Natural killer cell treated with Interleukin-12 subunit alpha and Interleukin-12 subunit beta and Interleukin-15 and Interleukin-18, amount 100 ng/mL, for 72 hours (primary cell): ENCODE measurements at regions not wholly inside any gene's neighbourhood (a gene's known extent, or its start where the extent isn't known, plus 50 kb on each side); places are given as distances from the start of the nearest gene placed in this dataset.
"Not testable (repeated sequence)": the region's sequence is repeated elsewhere in the genome, so short reads cannot be mapped to it uniquely, and the experiment has no call there.

Experiments
- ATAC-seq, 2 donors: fragments of 150-1000 bp; cut with Tn5 transposase in 1 of 2; sonication (Bioruptor Pico), chemical (Tn5 transposase) in 1 of 2; 2 replicates each; pipeline ENCODE4 v1.10.0; 2021
- DNase-seq: peaks from one replicate; pipeline ENCODE4 v3.0.0; 2022; ENCODE audit warnings: low spot score
- H3K27ac Mint-ChIP-seq, 2 donors: 1 replicate in 1 of 2; 2 replicates in 1 of 2; pipeline ENCODE4 v1.8.0; 2022; ENCODE audit warnings: mixed read lengths in 2 of 2, mild to moderate bottlenecking in 1 of 2, moderate library complexity in 1 of 2
- H3K27me3 Mint-ChIP-seq, 2 donors: 1 replicate in 1 of 2; 2 replicates in 1 of 2; pipeline ENCODE4 v1.8.0; 2022; ENCODE audit warnings: mixed read lengths in 2 of 2
- H3K36me3 Mint-ChIP-seq: one replicate; pipeline ENCODE4 v1.8.0; 2022; ENCODE audit warnings: mixed read lengths
- H3K4me1 Mint-ChIP-seq, 2 donors: 1 replicate in 1 of 2; 2 replicates in 1 of 2; pipeline ENCODE4 v1.8.0; 2022; ENCODE audit warnings: low read depth in 2 of 2, mixed read lengths in 2 of 2, mild to moderate bottlenecking in 1 of 2
- H3K4me3 Mint-ChIP-seq: one replicate; pipeline ENCODE4 v1.8.0; 2022; ENCODE audit warnings: mixed read lengths
- H3K9me3 Mint-ChIP-seq: 2 replicates; pipeline ENCODE4 v1.8.0; 2022; ENCODE audit warnings: mixed read lengths

DNA sequence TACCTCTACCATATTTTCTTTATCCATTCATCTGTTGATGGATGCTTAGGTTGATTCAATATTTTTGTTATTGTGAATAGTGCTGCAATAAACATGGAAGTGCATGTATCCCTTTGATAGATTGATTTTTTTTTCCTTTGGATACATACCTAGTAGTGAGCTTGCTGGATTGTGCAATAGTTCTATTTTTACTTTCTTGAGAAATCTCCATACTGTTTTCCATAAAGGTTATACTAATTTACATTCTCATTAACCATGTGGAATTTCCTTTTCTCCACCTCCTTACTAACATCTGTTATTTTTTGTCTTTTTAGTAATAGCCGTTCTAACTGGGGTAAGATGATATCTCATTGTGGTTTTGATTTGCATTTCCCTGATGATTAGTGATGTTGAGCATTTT lies 124.6 kb upstream of the TOX3 start:
- DNase-seq (no peak), ATAC-seq (no peak)
- Mint-ChIP-seq H3K36me3 (no peaks in the 10 kb centered on the region), H3K9me3 (peaks cover 7% of the 10 kb centered on the region), H3K27ac (no peak overlapping the region), H3K27me3 (no peaks in the 10 kb centered on the region), H3K4me3 (no peak overlapping the region), H3K4me1 (no peaks in the 10 kb centered on the region)

DNA sequence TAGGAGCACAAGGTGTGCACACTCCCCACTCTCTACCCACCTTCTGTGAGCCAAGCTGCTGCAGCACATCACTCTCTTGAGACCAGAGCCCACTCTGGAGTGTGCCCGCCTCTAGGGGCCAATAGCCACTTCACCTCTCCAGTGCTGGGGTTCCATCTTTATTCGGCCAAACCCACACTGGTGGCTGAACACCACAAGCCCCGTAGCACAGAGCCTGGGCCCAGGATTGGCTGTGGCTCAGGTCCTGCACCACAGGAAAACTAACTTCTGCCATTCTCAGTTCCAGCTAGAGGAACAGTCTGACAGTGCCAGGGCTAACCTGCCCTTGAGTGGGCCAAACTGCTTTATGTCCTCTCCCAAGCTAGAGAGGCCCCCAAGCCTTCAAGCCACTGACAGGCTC lies 111.0 kb upstream of the TOX3 start:
- ATAC-seq (no peak), DNase-seq (no peak)
- peaks cover 8% of the 10 kb centered on the region for H3K36me3 Mint-ChIP-seq
- H3K9me3 Mint-ChIP-seq = peaks cover 17% of the 10 kb centered on the region
- no peaks in the 10 kb centered on the region for H3K27me3 Mint-ChIP-seq
- H3K27ac Mint-ChIP-seq = no peak overlapping the region
- no peaks in the 10 kb centered on the region for H3K4me1 Mint-ChIP-seq
- H3K4me3 Mint-ChIP-seq = no peak overlapping the region

DNA sequence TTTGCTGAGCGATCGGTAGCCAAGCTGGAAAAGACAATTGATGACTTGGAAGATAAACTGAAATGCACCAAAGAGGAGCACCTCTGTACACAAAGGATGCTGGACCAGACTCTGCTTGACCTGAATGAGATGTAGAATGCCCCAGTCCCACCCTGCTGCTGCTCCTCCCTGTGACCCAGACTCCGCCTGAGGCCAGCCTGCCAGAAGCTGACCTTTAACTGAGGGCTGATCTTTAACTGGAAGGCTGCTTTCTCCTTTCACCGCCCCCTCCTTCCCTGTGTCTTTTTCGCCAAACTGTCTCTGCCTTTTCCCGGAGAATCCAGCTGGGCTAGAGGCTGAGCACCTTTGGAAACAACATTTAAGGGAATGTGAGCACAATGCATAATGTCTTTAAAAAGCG lies 109.0 kb upstream of the TOX3 start:
- not testable (repeated sequence) for H3K4me1 Mint-ChIP-seq, H3K4me3 Mint-ChIP-seq, H3K27me3 Mint-ChIP-seq, DNase-seq, H3K27ac Mint-ChIP-seq, ATAC-seq, H3K36me3 Mint-ChIP-seq
- peaks cover 19% of the 10 kb centered on the region for H3K9me3 Mint-ChIP-seq

DNA sequence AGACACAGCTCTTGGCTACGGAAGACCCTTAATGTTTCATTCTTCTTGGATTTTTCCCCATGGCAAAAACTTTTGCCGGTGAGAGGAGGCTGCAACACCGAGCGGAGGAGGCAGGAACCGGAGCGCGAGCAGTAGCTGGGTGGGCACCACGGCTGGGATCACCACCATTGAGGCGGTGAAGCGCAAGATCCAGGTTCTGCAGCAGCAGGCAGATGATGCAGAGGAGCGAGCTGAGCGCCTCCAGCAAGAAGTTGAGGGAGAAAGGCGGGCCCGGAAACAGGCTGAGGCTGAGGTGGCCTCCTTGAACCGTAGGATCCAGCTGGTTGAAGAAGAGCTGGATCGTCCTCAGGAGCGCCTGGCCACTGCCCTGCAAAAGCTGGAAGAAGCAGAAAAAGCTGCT lies 108.2 kb upstream of the TOX3 start:
- peaks cover 16% of the 10 kb centered on the region for H3K9me3 Mint-ChIP-seq
- H3K4me1 Mint-ChIP-seq, ATAC-seq, H3K27ac Mint-ChIP-seq, H3K4me3 Mint-ChIP-seq, H3K36me3 Mint-ChIP-seq, DNase-seq, H3K27me3 Mint-ChIP-seq: not testable (repeated sequence)

DNA sequence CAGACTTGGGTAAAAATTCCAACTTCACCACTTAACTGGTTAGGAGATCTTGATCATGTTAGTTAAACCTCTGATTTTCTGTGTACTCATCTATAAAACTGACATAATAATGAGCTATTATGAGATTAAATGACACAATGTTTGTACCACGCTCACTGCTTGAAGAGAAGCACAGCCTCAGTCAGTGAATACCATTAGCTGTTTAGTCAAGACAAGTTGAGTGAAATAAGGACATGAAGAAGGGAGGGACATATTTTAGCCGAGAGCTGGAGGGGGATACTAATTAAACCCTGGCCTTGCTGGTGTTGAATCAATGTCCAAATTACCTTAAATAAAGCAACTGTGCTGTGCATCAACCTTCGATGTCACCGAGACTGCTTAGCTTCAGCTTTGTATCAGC lies 105.1 kb upstream of the TOX3 start:
- no peak overlapping the region for H3K4me3 Mint-ChIP-seq
- peaks cover 9% of the 10 kb centered on the region for H3K9me3 Mint-ChIP-seq
- DNase-seq (no peak), ATAC-seq (no peak)
- no peaks in the 10 kb centered on the region for H3K4me1 Mint-ChIP-seq
- no peaks in the 10 kb centered on the region for H3K36me3 Mint-ChIP-seq
- no peaks in the 10 kb centered on the region for H3K27me3 Mint-ChIP-seq
- H3K27ac Mint-ChIP-seq = no peak overlapping the region

DNA sequence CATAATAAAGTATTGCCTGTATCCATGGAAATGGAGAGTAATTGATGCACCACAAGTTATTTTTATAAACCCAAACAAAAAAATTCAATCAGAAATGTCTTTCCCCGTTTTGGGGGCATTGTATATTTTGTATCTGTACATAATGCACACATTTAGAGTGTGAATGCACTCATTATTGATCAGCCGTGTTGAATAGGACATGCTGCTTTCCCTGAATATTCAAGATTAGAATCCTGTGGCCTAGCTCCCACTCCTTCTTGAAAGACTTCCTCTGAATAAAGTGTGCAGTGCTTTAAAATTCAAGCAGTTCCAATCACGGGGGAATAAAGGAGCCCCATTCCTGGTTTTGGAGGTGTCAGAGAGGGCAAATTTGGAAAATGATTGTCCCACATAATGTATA lies 103.8 kb upstream of the TOX3 start:
- ATAC-seq = no peak

DNA sequence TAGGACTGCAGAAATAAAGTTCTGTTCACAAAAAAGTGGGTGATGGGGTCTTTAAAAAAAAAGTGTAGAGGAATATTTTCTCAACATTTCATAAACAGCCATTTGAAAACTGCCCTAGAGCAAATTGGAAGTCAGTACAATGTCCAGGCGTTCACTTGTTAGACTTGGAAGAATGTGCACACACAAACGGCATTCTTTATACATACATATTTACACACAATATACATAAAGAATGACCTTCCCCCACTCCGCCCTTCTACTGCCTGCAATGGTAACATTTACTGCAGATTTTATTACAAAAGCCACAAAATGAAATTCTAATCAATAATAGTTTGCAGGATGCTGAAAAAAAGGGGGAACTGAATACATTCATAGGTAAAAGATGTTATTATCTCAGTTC lies 103.4 kb upstream of the TOX3 start:
- H3K27me3 Mint-ChIP-seq = no peaks in the 10 kb centered on the region
- no peaks in the 10 kb centered on the region for H3K4me1 Mint-ChIP-seq
- no peaks in the 10 kb centered on the region for H3K36me3 Mint-ChIP-seq
- H3K27ac Mint-ChIP-seq = no peak overlapping the region
- peaks cover 7% of the 10 kb centered on the region for H3K9me3 Mint-ChIP-seq
- ATAC-seq (no peak), DNase-seq (no peak)
- H3K4me3 Mint-ChIP-seq = no peak overlapping the region

More for the DNA sequence above, 103.8 kb upstream of the TOX3 start:
- H3K27ac Mint-ChIP-seq = no peak overlapping the region
- no peak for DNase-seq
- H3K4me1 Mint-ChIP-seq = no peaks in the 10 kb centered on the region
- H3K36me3 Mint-ChIP-seq = no peaks in the 10 kb centered on the region
- no peak overlapping the region for H3K4me3 Mint-ChIP-seq
- peaks cover 9% of the 10 kb centered on the region for H3K9me3 Mint-ChIP-seq
- no peaks in the 10 kb centered on the region for H3K27me3 Mint-ChIP-seq

DNA sequence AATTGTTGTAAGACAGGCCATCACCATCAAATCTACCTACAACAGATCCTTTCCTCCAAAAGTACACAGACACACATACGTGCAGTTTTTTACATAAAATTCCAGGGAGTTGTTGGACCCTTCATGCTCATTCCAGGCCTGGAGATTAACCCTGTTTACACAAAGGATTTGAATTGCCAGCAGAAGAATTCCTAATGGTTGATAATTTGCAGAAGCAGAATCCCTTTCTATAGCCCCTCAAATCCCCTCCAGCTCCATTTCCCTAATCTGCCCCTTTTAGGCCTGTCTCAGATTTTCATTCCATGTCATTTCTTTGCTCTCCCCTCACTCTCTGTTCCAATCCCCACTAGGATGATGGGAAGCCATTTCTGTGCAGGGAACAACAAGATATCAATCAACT lies 102.9 kb upstream of the TOX3 start:
- Mint-ChIP-seq H3K4me3 (no peak overlapping the region), H3K9me3 (peaks cover 7% of the 10 kb centered on the region), H3K27me3 (no peaks in the 10 kb centered on the region), H3K4me1 (no peaks in the 10 kb centered on the region), H3K27ac (no peak overlapping the region), H3K36me3 (no peaks in the 10 kb centered on the region)
- ATAC-seq (no peak), DNase-seq (no peak)

DNA sequence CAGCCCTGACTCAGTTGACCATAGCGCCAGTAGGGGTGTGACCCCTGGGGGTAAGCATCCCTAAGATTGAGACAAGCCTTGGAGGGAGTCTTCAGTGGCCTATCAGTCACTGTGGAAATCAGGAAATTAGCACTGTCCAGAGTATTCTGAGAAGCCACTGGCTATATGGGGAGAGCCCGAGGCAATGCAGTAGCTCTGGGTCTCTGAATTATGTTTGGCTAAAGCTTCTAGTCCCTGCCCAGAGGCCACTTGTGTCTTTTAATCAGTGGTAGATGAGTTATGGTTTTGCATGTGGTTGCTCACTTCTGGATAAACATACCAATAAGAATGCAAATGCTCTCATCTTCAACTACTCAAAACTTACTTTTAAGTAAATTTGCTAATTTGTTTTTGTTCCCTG lies 100.6 kb upstream of the TOX3 start:
- Mint-ChIP-seq H3K27ac (no peak overlapping the region), H3K27me3 (no peaks in the 10 kb centered on the region), H3K36me3 (no peaks in the 10 kb centered on the region), H3K4me3 (no peak overlapping the region), H3K4me1 (no peaks in the 10 kb centered on the region), H3K9me3 (peaks cover 2% of the 10 kb centered on the region)
- DNase-seq = no peak
- ATAC-seq = no peak

DNA sequence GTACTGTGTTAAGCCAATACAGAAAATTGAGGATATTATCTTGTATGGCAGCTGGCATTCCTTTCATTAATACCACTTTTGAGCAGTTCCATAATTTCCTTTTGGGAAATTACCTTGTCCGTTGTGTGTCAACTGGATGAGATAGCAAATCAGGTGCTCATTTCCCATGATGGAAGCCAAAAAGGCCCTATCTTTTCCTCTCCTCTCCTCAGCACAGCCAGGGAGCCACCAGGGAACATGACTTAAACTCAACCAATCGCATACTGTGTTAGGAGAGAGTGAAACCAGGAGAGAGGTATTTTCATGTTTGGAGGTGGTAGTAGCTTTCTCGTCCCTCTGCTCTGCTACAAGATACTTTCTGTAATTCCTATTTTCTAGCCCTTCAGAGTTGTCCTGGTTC lies 96.1 kb upstream of the TOX3 start:
- H3K36me3 Mint-ChIP-seq = no peaks in the 10 kb centered on the region
- peaks cover 2% of the 10 kb centered on the region for H3K9me3 Mint-ChIP-seq
- ATAC-seq = no peak
- H3K4me1 Mint-ChIP-seq = no peaks in the 10 kb centered on the region
- no peaks in the 10 kb centered on the region for H3K27me3 Mint-ChIP-seq
- H3K27ac Mint-ChIP-seq = no peak overlapping the region
- H3K4me3 Mint-ChIP-seq = no peak overlapping the region
- DNase-seq = no peak

DNA sequence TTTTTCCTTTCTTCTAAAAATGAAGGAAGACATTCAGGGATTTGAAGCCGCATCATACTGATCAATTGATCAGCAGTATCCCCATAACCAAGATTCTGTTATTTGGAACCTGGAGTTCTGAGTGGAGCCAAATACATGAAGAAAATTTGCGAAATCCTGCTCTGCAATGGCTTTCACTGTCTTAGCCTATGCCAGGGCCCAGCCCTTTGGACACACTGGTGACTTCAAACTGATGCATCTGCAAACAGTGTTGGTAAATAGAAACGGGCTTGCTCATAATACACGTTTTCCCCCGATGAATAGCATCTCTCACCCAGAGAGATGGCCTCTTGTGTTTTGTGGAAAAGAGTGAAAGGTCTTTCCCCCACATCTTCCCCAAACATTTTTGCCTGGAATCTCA lies 87.6 kb upstream of the TOX3 start:
- H3K36me3 Mint-ChIP-seq = no peaks in the 10 kb centered on the region
- no peak for ATAC-seq
- no peaks in the 10 kb centered on the region for H3K27me3 Mint-ChIP-seq
- DNase-seq = no peak
- H3K4me3 Mint-ChIP-seq = no peak overlapping the region
- H3K9me3 Mint-ChIP-seq = peaks cover 28% of the 10 kb centered on the region
- no peaks in the 10 kb centered on the region for H3K4me1 Mint-ChIP-seq
- no peak overlapping the region for H3K27ac Mint-ChIP-seq

DNA sequence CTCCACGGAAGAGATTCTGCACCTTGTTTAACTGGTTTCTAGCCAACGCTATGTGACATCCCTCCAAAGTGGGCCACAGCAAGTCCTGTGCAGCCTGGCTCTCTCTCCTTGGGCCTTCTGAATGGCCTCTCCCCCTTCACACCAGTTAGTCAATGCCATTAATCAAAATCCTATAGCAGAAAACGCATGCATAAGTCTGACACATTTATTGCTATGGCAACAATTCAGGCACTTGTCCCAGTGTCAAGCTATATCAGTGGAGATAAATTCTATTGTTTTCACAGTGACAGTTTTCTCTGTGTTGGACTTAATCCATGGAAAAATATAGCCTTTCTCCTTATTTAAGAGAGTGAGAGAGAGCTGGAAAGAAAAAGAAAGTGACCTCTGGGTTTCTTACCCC lies 87.2 kb upstream of the TOX3 start:
- Mint-ChIP-seq H3K4me3 (no peak overlapping the region), H3K27me3 (no peaks in the 10 kb centered on the region), H3K36me3 (no peaks in the 10 kb centered on the region), H3K9me3 (peaks cover 28% of the 10 kb centered on the region), H3K4me1 (no peaks in the 10 kb centered on the region), H3K27ac (no peak overlapping the region)
- no peak for DNase-seq
- ATAC-seq = no peak

DNA sequence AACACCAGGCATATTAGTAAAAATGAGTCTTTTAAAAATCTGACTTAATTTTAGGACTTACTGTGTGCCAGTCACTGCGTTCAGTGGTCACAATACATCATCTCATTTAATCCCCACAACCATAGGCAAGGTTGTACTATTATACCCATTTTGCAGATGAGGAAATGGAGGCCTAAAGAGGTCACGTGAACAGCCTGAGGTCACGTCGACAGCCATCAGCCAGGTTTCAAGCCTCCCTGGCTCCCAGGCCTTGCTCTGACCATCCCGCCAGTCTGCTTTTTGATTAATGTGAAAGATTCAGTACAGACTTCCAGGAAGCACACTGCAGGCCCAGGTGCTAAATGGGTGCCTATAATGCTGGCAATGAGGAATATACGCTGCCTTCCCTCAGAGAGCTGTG lies 86.3 kb upstream of the TOX3 start:
- Mint-ChIP-seq H3K9me3 (peaks cover 28% of the 10 kb centered on the region), H3K4me3 (no peak overlapping the region), H3K36me3 (no peaks in the 10 kb centered on the region), H3K4me1 (no peaks in the 10 kb centered on the region), H3K27me3 (no peaks in the 10 kb centered on the region), H3K27ac (no peak overlapping the region)
- DNase-seq = no peak
- ATAC-seq = no peak

DNA sequence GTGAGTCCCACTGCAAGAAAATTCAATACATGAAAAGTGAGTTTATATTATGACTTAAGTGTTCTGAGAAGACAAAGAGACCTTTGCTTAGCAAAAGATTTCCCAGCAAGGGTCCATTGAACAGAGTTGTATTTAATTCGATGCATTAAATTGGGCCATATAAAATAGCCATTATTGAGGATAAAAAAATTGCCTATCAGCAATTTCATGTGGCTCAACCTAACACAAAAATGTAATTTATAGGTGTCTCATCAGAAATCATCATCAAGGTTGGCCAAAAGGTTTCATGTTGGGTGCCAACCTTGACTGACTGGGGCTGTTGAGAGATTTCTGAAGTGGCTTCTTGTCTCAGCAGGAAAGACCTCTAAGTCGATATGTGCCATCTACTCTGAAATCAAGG lies 84.8 kb upstream of the TOX3 start:
- ATAC-seq (no peak), DNase-seq (no peak)
- H3K4me1 Mint-ChIP-seq = no peaks in the 10 kb centered on the region
- H3K36me3 Mint-ChIP-seq = no peaks in the 10 kb centered on the region
- no peak overlapping the region for H3K4me3 Mint-ChIP-seq
- H3K9me3 Mint-ChIP-seq = peaks cover 25% of the 10 kb centered on the region
- no peaks in the 10 kb centered on the region for H3K27me3 Mint-ChIP-seq
- no peak overlapping the region for H3K27ac Mint-ChIP-seq

DNA sequence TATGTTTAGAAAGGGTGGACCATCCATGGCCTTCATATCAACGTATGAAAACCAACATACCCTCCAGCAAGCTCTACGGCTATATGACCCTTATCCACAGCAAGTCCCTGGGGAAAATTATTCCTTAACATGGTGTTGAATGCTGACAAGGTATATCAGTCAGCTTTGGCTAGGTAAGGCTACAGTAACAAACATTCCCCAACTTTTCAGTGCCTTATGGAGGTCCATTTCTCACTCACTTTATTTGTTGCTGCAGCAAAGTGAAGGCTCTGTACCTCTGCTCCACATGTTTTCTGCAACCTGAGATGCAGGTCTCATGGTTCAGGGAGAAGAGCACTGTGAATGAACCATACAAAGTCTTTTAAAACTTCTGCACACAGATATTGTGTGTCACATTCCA lies 83.8 kb upstream of the TOX3 start:
- no peak for DNase-seq
- Mint-ChIP-seq H3K36me3 (no peaks in the 10 kb centered on the region), H3K27me3 (no peaks in the 10 kb centered on the region), H3K27ac (no peak overlapping the region), H3K4me3 (no peak overlapping the region), H3K9me3 (peaks cover 19% of the 10 kb centered on the region), H3K4me1 (no peaks in the 10 kb centered on the region)
- no peak for ATAC-seq

DNA sequence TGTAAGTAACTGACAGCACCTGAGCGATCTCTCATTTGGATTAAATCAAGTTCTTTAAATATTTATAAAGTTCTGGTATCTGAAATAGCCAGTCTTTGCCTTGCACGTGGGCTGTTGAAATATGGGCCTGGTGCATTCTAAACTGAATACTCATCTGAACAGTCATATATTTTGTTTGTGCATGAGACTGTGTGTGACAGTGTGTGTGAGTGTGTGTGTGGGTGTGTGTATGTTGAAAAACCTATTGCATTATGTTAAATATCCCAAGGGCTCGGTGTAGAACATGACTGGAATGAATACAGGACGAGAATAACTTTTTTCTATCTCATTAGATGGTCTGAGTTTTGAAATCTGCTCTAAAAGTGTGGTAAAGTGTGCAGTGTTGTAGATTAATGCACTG lies 82.4 kb upstream of the TOX3 start:
- H3K4me3 Mint-ChIP-seq = no peak overlapping the region
- no peak overlapping the region for H3K27ac Mint-ChIP-seq
- no peaks in the 10 kb centered on the region for H3K4me1 Mint-ChIP-seq
- H3K9me3 Mint-ChIP-seq = peaks cover 14% of the 10 kb centered on the region
- H3K27me3 Mint-ChIP-seq = no peaks in the 10 kb centered on the region
- H3K36me3 Mint-ChIP-seq = no peaks in the 10 kb centered on the region
- DNase-seq (no peak), ATAC-seq (no peak)
